Urothelium cell line (cell line): ENCODE measurements at regions not wholly inside any gene's neighbourhood (a gene's known extent, or its start where the extent isn't known, plus 50 kb on each side); places are given as distances from the start of the nearest gene placed in this dataset.

Experiments used
- DNase-seq: peaks from one replicate; pipeline ENCODE4 v3.0.0; 2011; ENCODE audit warnings: low spot score, mixed read lengths
- FAIRE-seq: peaks from 2 replicates; lab custom pipeline; 2011; peaks lifted over from hg19 to GRCh38; lab: Jason Lieb, UNC

GRCh38 chr12:130098301-130099005, 63.8 kb upstream of the FZD10 start:
- no peak for FAIRE-seq

GRCh38 chr12:130100634-130101362, 61.5 kb upstream of the FZD10 start:
- FAIRE-seq: no peak
- DNase-seq: no peak

More at GRCh38 chr12:130098301-130099005, 63.8 kb upstream of the FZD10 start:
- no peak for DNase-seq

GRCh38 chr12:130101370-130101769, 60.9 kb upstream of the FZD10 start:
- no peak for FAIRE-seq
- DNase-seq: no peak

- DNase-seq (no peak), FAIRE-seq (no peak)
These were observed 60.0 kb upstream of the FZD10 start for GRCh38 chr12:130102266-130102665.

- DNase-seq (no peak), FAIRE-seq (no peak)
These were observed 57.6 kb upstream of the FZD10 start for GRCh38 chr12:130104571-130105106.

- DNase-seq (no peak), FAIRE-seq (no peak)
These were observed 53.0 kb upstream of the FZD10 start for GRCh38 chr12:130109062-130109945.

GRCh38 chr12:130110914-130111313, 51.4 kb upstream of the FZD10 start:
- DNase-seq (no peak), FAIRE-seq (no peak)

- FAIRE-seq (no peak), DNase-seq (no peak)
These were observed 50.2 kb upstream of the FZD10 start for GRCh38 chr12:130111965-130112496.
